GM11168 (cell line): ENCODE measurements at regions not wholly inside any gene's neighbourhood (a gene's known extent, or its start where the extent isn't known, plus 50 kb on each side); places are given as distances from the start of the nearest gene placed in this dataset.

Experiments
- in situ Hi-C: fragments of 300-500 bp; cut with MboI; formaldehyde crosslinking; loops from one replicate; pipeline ENCODE4 v1.12.0; 2022; ENCODE audit warnings: low sequenced_read_pairs; ENCODE audit not compliant: unreplicated experiment

DNA sequence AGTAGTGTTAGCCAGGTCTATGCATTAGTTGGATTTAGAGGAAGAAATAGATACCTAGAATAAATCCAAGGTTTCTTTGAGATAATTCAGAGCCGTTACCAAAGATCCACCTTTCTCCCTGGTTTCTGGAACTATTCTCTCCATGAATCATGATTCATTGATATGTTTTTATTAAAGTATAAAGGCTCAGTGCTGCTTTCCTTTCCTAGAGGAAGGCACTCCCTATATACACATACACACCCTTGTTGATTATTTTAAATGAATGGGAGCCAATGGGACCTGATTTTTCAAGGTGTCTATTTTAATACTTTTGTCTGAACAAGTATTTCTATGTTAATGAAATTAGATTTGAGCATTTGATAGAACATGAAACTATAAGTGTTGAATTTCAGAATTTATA, 146.8 kb upstream of the SPRY1 start:
- in situ Hi-C loops = no loop called here

DNA sequence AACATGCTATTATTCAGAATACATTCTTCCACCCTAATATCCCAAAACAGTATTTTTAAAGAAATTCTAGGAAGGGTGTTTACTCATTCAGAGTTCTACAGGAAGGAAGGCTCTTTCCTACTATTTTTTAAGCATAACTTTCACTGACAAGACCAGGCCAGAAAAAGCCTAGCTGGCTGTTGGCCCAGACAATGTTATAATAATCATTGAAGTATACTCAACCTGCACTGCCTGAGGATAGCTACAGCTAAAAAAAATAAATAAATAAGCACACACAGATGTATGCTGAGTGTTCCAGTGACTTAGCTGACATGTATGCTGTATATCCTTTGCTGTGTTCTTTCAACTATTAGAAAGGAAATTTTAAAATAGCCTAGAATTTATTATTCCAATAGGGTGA, 145.8 kb upstream of the SPRY1 start:
- in situ Hi-C loops = no loop called here

DNA sequence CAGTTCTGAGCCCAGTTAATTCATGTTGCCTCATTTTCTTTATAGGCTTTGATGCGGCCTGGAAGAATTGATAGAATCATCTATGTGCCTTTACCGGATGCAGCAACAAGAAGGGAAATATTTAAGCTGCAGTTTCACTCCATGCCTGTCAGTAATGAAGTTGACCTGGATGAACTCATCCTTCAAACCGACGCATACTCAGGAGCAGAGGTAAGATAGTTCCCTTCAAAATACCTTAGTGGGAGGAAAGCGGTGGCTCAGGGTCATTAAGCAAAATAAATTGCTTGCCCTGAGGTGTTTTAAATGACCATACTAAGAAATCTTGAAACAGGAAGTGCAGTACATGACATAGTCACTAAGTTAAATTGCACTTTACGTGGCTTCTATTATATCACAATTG, 140.6 kb upstream of the SPRY1 start:
- in situ Hi-C loops = no loop called here

DNA sequence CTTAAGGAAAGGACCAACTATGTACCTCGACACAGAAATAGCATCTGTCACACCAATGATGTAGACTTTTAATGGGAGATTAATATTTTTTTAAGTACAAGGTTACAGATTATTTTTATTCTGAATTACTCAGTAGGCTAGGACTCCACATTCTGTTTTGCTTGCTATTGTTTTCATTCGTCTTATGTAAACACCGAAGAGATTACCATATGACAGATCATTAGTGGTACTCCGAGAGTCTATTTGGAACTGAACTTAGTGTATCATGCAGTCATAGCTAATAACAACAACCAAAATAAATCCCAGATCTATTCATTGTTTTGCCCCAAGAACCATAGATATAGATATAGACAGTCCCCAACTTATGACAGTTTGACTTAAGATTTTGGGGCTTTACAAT, 139.7 kb upstream of the SPRY1 start:
- in situ Hi-C loops = no loop called here

DNA sequence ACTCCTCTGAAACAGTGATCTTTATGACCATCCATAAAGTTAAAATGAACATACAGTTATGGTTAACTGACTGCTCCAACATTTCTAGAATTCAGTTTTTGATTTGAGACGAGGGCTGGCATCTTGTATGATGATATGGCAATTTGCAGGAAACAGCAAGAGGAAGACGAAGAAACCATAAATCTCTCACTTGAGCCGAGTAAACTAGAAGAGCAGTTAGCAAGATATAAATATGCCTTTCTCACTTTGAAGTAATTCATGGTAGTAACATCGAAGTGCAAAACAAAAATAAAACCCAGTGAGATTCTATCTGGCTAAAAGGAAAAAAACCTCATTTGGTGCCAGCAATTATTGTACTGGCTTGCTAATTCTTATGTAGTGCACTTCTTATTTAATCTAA, 139.0 kb upstream of the SPRY1 start:
- in situ Hi-C loops = no loop called here

DNA sequence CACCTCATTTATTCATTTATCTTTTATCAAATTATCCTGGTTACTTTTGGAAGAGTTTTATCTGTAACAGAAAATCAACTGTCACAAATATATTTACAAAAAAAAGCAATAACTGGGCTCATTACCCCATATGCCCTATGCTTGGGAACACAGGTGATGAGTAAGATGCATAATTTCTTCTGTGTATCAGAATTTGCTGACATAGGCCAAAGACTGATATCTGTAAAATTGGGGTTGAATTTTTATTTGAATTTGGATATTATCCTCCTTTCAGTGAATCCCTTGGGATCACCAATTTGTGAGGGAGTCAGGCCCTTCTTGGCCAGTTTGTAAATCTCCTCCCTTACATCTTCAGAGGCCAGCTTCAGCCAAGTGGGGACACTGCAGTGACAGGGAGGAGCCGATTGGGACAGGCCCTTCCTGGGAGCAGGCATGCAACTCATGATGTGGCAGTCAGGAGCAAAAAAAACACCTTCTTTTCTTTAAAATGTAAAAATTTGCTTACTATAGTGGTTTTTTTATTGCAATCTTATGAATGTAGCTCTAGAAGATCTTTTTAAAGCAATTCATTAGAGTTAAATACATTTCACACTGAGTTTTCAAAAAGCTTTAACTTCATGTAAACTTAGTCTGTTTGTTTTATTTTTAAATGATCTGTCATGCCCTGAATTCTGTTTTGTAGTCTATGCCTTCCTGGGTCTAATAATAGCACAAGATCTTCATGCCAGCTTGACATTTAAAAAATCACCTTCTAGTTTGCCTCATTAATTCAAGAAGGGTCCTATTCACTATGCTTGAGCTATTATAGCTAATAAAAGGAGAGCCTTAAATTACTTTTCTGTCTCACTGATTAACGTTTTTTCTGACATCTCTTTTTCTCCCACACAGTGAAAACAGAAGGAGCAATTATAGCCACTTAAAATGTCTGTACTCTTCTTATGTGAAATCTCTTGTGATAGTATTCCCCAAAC, 136.6 kb upstream of the SPRY1 start:
- in situ Hi-C loops = no loop called here

DNA sequence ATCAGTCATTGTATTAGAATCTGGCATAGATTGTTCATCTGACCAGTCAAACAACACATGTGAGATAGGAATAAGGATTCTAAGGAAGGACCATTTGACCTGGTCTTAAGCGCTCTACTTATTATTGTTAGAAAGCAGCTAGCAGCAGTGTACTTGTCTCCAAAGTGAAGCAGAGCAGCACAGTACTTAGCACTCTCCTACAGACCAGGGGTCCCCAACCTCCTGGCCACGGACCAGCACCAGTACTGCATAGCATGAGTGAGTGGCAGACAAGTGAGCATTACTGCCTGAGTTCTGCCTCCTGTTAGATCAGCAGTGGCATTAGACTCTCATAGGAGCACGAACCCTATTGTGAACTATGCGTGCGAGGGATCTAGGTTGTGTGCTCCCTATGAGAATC, 135.9 kb upstream of the SPRY1 start:
- in situ Hi-C loops = no loop called here

DNA sequence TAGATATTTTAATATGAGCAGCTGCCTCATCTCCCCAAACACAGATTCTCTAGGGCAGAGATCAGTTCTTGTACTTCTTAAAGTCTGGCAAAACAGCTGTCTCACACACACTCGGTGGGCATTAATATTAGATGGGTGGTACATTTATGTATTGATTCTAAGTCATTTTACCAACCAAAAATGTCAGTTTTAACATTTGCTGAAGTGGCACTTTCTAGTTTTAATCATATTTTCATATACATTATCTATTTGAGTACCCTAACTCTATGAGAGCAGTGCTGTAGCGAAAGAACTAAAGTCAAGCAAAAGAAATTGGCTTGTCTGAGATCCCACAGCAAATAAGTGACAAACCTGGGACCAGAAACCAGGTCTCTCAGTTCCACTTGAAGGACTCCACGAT, 134.5 kb upstream of the SPRY1 start:
- in situ Hi-C loops = no loop called here

DNA sequence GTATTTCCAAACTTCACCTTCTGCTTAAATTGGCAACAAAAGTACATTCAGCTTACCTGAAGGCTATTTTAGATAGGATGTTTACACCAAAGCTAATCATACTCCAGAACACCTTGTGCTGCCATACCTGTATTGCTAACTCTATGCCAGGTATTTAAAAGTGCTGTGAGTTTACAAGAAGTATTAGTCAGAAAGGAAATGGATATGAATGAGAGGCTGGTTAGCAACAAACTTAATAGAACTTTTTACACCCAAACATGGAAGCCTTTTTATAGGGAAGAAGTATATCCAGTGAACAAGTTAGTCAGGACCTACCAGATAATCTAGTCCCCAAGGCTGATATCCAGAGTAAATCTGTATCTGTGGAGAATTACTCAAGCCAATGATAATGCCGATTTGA, 131.2 kb upstream of the SPRY1 start:
- in situ Hi-C loops = no loop called here

DNA sequence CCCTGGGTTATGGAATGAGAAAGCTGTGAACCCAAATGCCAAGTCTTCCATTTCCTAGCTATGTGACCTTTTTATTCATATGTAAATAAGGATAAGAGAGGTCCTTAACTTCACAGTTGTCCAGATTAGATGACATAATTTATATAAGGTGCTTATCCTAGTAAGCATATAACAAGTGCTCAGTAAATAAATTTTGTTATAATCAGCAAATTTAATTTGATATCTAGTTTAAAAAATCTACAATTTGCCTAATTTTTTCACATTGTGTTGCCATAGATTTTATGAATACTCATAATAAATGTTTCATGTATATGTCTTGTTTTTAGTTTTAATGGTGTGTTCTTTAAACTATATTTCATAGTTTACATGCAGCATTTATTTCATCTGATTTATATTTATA, 130.4 kb upstream of the SPRY1 start:
- in situ Hi-C loops = no loop called here

DNA sequence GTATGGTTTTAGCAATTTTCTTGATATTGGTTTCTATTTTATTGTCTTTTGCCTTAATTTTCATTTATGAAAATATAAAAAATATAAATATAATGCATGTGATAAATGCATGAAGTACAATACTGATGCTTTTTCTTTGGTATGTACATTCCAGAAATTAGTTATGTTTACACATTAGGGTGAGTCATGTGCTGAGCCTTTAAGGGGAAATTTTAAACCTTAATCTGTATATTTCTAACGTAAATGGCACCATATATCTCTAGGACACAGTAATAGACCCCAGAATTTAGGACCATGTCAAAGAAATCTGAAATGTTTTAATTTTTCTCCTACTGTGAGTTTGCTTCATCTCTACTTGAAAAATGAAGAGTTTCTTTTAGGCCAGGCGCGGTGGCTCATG, 117.8 kb upstream of the SPRY1 start:
- in situ Hi-C loops = no loop called here

DNA sequence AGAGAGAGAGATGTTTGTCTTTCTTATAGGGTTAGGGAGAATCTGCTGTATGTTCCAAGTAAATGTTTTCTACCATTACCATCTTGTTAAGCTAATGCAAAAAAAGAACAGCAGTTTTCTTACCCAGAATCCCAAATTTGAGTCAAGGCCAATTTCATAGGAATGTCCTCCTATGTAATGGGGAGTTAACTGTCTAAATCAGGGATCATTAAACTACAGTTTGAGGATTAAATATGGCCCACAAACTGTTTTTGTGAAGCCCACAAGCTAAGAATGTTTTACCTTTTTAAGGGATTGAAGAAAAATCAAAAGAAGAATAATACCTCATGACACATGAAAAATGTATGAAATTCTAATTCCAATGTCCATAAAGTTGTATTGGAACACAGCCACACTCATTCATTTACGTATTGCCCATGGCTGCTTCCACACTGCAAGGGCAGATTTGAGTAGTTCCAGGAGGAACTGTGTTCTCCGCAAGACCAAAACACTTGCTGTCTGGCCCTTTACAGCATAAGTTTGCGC, 113.2 kb upstream of the SPRY1 start:
- in situ Hi-C loops = no loop called here

DNA sequence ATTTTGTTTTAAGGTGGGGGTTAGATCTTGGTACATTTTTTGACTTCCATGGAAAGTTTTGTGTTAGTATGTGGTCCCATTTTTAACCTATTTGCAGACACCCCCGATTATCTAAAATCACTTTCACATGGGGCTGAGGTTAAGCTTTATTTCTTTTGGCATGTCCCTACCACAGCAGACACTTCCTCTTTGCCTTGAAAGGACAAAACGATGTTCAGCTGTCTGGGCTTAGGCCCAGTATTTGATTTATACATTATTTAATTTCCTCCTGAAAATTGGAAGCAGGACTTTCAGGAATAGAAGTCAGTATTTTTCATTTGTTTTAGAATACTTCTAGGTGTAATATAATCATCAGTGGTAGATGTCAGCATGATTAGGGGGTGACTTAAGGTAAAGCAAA, 112.4 kb upstream of the SPRY1 start:
- in situ Hi-C loops = no loop called here

DNA sequence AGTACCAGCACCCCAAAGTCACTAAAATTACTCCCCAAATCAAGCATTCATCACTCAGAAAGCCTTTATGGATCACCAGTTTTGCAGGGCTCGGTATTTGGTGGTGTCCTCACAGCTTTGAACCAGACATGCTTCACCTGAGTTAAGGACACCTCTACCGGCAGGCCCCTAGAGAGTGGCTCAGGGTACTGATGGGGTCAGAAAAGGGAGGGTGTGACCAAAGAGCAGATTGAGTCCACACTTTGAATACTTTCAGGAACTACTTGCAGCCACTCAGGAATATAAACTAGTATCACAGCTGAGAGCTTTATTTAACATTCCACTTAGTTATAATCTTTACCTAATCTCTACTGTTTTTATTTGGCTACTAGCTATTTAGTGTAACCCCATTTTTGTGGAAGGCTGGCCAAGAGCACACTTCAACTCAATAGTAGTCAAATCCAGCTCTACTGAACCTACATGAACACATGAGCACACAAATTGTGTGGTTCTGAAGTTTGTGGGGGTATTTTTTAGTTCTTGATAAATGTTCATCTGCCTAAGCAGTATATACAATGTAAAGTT, 109.6 kb upstream of the SPRY1 start:
- in situ Hi-C loops = no loop called here

DNA sequence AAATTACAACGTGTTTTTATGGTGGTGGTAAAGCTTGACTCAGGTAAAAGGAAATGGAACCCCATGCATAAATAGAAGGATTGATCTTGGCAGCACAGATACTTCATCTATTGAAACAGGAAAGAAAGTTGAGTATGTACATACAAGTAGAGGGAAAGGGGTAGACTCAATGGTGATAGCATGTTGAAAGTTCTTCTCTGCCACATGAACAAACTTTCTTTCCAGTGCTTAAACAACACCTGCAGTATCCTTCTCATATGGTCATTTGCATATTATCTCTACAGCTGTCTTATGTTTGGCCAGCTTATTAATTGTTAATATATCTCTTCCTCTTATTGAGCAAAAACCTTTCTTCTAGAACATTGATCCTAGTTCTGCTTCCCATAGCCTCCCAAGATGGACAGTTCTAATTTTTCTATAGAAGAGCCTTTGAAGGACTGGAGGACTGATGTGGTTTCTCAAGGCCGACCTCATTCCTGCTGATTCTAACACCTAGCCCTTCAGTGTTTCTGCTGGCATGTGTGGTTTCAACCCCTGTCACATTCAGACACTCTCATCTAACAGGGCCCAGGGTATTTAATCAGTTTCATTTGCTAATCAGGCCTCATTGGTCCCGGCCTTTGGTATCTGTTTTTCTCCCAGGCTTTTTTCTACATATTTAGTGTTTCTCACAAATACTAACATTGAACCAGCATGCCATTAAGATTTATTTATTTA, 108.1 kb upstream of the SPRY1 start:
- in situ Hi-C loops = no loop called here

DNA sequence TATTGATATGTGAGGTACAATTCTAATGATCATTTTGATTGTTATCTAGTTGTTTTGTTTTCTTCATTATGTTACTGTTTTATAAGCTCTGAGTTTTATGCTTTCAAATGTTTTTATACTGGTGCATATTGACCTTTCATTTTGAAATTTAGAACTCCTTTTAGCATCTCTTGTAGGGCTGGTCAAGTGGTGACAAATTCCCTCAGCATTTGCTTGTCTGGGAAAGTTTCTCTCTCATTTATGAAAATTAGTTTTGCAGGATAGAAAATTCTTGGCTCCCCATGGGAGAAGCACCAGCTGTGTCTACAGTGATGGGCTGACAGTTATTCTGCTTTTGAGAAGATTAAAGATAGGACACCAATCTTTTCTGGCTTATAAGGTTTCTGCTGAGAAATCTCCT, 105.3 kb upstream of the SPRY1 start:
- in situ Hi-C loops = no loop called here

DNA sequence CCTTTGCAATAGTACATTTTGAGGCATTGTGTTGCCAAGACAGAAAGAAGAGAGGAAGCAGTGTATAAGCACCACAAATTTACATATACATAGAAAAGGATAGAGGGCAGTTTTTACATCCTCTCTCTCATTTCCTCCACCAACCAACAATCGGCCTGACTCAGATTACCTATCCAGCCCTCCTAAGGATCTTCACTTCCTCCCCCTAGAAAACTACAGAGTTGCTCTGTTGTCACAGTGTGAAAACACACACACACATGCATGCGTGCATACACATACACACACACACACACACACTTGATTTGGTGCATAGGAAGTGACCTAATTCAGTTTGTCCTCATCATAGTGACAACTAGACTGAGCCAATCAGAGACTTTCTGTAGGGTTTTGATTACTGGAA, 98.8 kb upstream of the SPRY1 start:
- in situ Hi-C loops = no loop called here

DNA sequence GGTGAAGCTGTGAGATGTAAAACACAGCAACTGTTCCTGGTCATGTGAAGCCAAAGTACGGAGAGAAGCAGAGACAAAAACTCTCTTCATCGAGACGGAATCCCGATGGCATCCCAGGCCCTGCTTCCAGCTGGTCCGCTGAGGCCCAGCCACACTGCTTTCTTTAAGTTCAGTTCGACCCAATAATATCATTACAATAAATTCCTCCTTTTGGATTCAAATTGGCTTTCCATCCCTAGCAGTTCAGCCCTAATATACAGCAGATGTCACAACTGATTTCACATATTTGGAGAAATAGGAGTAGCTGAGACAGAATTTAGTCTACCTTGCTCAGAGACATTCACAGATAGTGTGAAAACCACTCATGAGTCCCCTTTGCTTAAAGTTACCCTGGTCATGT, 98.3 kb upstream of the SPRY1 start:
- in situ Hi-C loops = no loop called here

DNA sequence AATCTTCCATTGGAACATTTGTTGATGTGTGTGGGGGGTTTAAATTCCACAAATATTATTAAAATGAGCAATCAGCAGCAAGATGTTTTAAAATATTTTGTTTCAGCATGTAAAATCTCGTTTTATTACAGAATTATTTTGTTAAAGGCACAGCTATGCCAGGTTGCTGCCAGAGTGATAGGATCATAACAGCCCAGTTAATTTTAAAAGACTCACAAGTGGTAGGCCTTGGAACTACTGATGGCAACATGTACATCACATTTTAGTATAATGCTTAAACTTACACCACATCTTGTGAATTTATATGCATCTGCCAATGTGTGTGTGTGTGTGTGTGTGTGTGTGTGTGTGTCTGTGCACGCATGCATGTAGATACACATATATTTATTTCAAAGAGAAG, 97.8 kb upstream of the SPRY1 start:
- in situ Hi-C loops = no loop called here

DNA sequence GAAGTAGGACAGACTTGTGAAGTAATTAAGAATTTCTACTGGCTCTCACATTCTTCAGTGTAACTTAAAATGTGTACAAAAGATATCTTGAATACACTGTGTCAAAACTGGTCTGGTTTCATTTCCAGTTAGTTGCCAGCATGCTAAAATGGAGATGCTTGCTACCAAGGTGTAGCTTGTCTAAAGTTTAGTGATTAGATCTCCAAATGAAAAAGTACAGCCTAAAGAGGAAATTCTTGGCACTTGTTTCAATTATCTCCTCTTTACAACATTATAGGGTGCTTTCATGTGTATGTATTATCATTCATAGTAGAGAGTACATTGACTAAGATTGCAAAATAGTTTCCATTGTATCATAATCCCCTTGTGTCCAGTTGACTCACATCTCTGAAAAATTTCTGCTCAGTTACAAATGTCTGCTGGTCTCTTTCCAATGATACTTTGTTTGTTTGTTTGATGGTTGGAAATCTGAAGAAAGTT, 97.3 kb upstream of the SPRY1 start:
- in situ Hi-C loops = no loop called here
